HUDEP-2 (cell line): ENCODE measurements at regions not wholly inside any gene's neighbourhood (a gene's known extent, or its start where the extent isn't known, plus 50 kb on each side); places are given as distances from the start of the nearest gene placed in this dataset.

Experiments used
- DNase-seq, 76 experiments: peaks; one replicate each; lab custom pipeline; 2025; ENCODE audit not compliant: unreplicated experiment in 76 of 76; lab: John Stamatoyannopoulos, UW

- DNase-seq = no peak
Measured at GRCh38 chr6:113304116-113304515, 553.0 kb upstream of the MARCKS start.

GRCh38 chr6:113306552-113307145 lies 550.5 kb upstream of the MARCKS start:
- peak in 40 of 76 experiments; percentile 2 to 51 (median 20) for DNase-seq

GRCh38 chr6:113308266-113308665 lies 548.9 kb upstream of the MARCKS start:
- DNase-seq = no peak

- DNase-seq = no peak
Measured at GRCh38 chr6:113313841-113314240, 543.3 kb upstream of the MARCKS start.

- DNase-seq = no peak
Measured at GRCh38 chr6:113315165-113315564, 542.0 kb upstream of the MARCKS start.

- DNase-seq = no peak
Measured at GRCh38 chr6:113315879-113316278, 541.3 kb upstream of the MARCKS start.

GRCh38 chr6:113317442-113317841 lies 539.7 kb upstream of the MARCKS start:
- no peak for DNase-seq

GRCh38 chr6:113317891-113318574 lies 539.1 kb upstream of the MARCKS start:
- DNase-seq = no peak

GRCh38 chr6:113318575-113318917 lies 538.6 kb upstream of the MARCKS start:
- DNase-seq = no peak

- DNase-seq = no peak
Measured at GRCh38 chr6:113320653-113321052, 536.5 kb upstream of the MARCKS start.

- DNase-seq = no peak
Measured at GRCh38 chr6:113326781-113327180, 530.4 kb upstream of the MARCKS start.

GRCh38 chr6:113328886-113329381 lies 528.2 kb upstream of the MARCKS start:
- no peak for DNase-seq

GRCh38 chr6:113329942-113330635 lies 527.1 kb upstream of the MARCKS start:
- no peak for DNase-seq

- no peak for DNase-seq
Measured at GRCh38 chr6:113330636-113330946, 526.6 kb upstream of the MARCKS start.

- no peak for DNase-seq
Measured at GRCh38 chr6:113331021-113331420, 526.1 kb upstream of the MARCKS start.

- no peak for DNase-seq
Measured at GRCh38 chr6:113338644-113339043, 518.5 kb upstream of the MARCKS start.

- DNase-seq = no peak
Measured at GRCh38 chr6:113339209-113339608, 517.9 kb upstream of the MARCKS start.

GRCh38 chr6:113340371-113340770 lies 516.8 kb upstream of the MARCKS start:
- DNase-seq = no peak

GRCh38 chr6:113343940-113344339 lies 513.2 kb upstream of the MARCKS start:
- no peak for DNase-seq

GRCh38 chr6:113344969-113345368 lies 512.2 kb upstream of the MARCKS start:
- no peak for DNase-seq

GRCh38 chr6:113347436-113347835 lies 509.7 kb upstream of the MARCKS start:
- DNase-seq = no peak

- DNase-seq = no peak
Measured at GRCh38 chr6:113350461-113350860, 506.7 kb upstream of the MARCKS start.
